Endodermal cell (in vitro differentiated cells): ENCODE measurements at regions not wholly inside any gene's neighbourhood (a gene's known extent, or its start where the extent isn't known, plus 50 kb on each side); places are given as distances from the start of the nearest gene placed in this dataset.
"Not testable (repeated sequence)": the region's sequence is repeated elsewhere in the genome, so short reads cannot be mapped to it uniquely, and the experiment has no call there.

ENCODE experiments used
- DNase-seq: peaks from one replicate; pipeline ENCODE4 v3.0.0-alpha.2; 2017
- H3K27ac ChIP-seq: 2 replicates; pipeline ENCODE4 v1.5.1; 2013; ENCODE audit warnings: mild to moderate bottlenecking, low read depth, low read length, moderate library complexity
- H3K27me3 ChIP-seq: 2 replicates; pipeline ENCODE4 v1.6.1; 2013; ENCODE audit warnings: mild to moderate bottlenecking, low read length, moderate library complexity; ENCODE audit not compliant: insufficient read depth, control insufficient read depth, poor library complexity, severe bottlenecking
- H3K36me3 ChIP-seq: 2 replicates; pipeline ENCODE4 v1.7.0; 2013; ENCODE audit warnings: mild to moderate bottlenecking, low read length, moderate library complexity; ENCODE audit not compliant: control insufficient read depth, insufficient read depth
- H3K4me1 ChIP-seq: one replicate; pipeline ENCODE4 v1.7.0; 2013; ENCODE audit warnings: low read length; ENCODE audit not compliant: control insufficient read depth, insufficient read depth
- H3K4me3 ChIP-seq: 2 replicates; pipeline ENCODE4 v1.5.1; 2013; ENCODE audit warnings: mild to moderate bottlenecking, low read length, moderate library complexity
- H3K9ac ChIP-seq: 2 replicates; pipeline ENCODE4 v1.6.1; 2013; ENCODE audit warnings: mild to moderate bottlenecking, low read length, moderate library complexity; ENCODE audit not compliant: poor library complexity, severe bottlenecking; ENCODE audit errors: extremely low read depth
- H3K9me3 ChIP-seq: 2 replicates; pipeline ENCODE4 v1.6.1; 2013; ENCODE audit warnings: mild to moderate bottlenecking, low read length, moderate library complexity; ENCODE audit not compliant: control insufficient read depth
- H3K27ac Mint-ChIP-seq: 2 replicates; pipeline ENCODE4 v1.8.0; 2020; ENCODE audit warnings: mixed read lengths
- H3K27me3 Mint-ChIP-seq: 2 replicates; pipeline ENCODE4 v1.8.0; 2021; ENCODE audit warnings: mild to moderate bottlenecking, mixed read lengths; ENCODE audit not compliant: insufficient read depth
- H3K36me3 Mint-ChIP-seq: 2 replicates; pipeline ENCODE4 v1.8.0; 2020; ENCODE audit warnings: low read depth, mixed read lengths
- H3K4me1 Mint-ChIP-seq: 2 replicates; pipeline ENCODE4 v1.8.0; 2020; ENCODE audit warnings: mixed read lengths
- H3K4me3 Mint-ChIP-seq: 2 replicates; pipeline ENCODE4 v1.8.0; 2020; ENCODE audit warnings: mild to moderate bottlenecking, moderate library complexity, mixed read lengths
- H3K9me3 Mint-ChIP-seq: 2 replicates; pipeline ENCODE4 v1.8.0; 2020; ENCODE audit warnings: mild to moderate bottlenecking, mixed read lengths
- WGBS, 2 experiments: methylation state at CpG; one replicate each; pipeline versions ENCODE4 v1.1.5 to v1.1.7; 2013; ENCODE audit warnings: missing lambda C conversion rate in 2 of 2, mixed read lengths in 1 of 2; ENCODE audit not compliant: insufficient coverage in 1 of 2, insufficient read length in 1 of 2; 5-methylcytosine and 5-hydroxymethylcytosine counted together
- TF ChIP-seq, protein P1 (sequence below): fragments of 200-600 bp; sonication (generic); conservative IDR thresholded peaks from 2 replicates; pipeline ENCODE4 v1.5.0; 2021; ENCODE audit warnings: antibody characterized with exemption, mild to moderate bottlenecking

DNA sequence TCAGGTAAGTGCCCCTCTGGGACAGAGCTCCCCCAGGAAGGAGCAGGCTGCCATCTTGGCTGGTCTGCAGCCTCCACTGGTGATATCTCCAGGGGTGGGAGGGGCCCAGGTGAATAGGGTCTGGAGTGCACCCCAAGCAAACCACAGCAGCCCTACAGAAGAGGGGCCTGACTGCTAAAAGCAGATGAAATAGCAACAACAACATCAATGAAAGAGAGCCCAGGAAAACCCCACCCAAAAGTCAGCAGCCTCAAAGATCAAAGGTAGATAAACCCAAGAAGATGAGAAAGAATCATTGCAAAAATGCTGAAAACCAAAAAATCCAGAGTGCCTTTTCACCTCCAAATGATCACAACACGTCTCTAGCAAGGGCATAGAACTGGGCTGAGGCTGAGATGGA lies 92.5 kb upstream of the PAGE3 start:
- Histone ChIP-seq H3K9ac (no peak overlapping the region), H3K4me1 (no peaks in the 10 kb centered on the region), H3K36me3 (no peaks in the 10 kb centered on the region), H3K9me3 (no peaks in the 10 kb centered on the region), H3K27me3 (no peaks in the 10 kb centered on the region), H3K4me3 (no peak overlapping the region), H3K27ac (no peak overlapping the region)
- Mint-ChIP-seq H3K36me3 (no peaks in the 10 kb centered on the region), H3K9me3 (peaks cover 70% of the 10 kb centered on the region), H3K27ac (no peak overlapping the region), H3K4me1 (no peaks in the 10 kb centered on the region), H3K4me3 (no peak overlapping the region), H3K27me3 (no peaks in the 10 kb centered on the region)
- no peak for DNase-seq
- TF ChIP-seq, protein P1, sequence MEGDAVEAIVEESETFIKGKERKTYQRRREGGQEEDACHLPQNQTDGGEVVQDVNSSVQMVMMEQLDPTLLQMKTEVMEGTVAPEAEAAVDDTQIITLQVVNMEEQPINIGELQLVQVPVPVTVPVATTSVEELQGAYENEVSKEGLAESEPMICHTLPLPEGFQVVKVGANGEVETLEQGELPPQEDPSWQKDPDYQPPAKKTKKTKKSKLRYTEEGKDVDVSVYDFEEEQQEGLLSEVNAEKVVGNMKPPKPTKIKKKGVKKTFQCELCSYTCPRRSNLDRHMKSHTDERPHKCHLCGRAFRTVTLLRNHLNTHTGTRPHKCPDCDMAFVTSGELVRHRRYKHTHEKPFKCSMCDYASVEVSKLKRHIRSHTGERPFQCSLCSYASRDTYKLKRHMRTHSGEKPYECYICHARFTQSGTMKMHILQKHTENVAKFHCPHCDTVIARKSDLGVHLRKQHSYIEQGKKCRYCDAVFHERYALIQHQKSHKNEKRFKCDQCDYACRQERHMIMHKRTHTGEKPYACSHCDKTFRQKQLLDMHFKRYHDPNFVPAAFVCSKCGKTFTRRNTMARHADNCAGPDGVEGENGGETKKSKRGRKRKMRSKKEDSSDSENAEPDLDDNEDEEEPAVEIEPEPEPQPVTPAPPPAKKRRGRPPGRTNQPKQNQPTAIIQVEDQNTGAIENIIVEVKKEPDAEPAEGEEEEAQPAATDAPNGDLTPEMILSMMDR = no peak
- WGBS, 2 experiments = no CpG with 5 or more reads among the region's 1 CpG

- Histone ChIP-seq H3K9ac (no peak overlapping the region), H3K4me1 (no peaks in the 10 kb centered on the region), H3K9me3 (peaks cover 9% of the 10 kb centered on the region), H3K27me3 (no peaks in the 10 kb centered on the region), H3K36me3 (no peaks in the 10 kb centered on the region), H3K27ac (no peak overlapping the region), H3K4me3 (no peak overlapping the region)
- no peaks in the 10 kb centered on the region for H3K27me3 Mint-ChIP-seq
- TF ChIP-seq, protein P1 = no peak
- WGBS, 2 experiments = 80 to 92% methylated on average over 1 to 3 of the region's 3 CpGs
- H3K27ac Mint-ChIP-seq = no peak overlapping the region
- H3K4me1 Mint-ChIP-seq = no peaks in the 10 kb centered on the region
- no peaks in the 10 kb centered on the region for H3K36me3 Mint-ChIP-seq
- H3K9me3 Mint-ChIP-seq = peaks cover 82% of the 10 kb centered on the region
- DNase-seq = no peak
- no peak overlapping the region for H3K4me3 Mint-ChIP-seq
Observed at GRCh38 chrX:55379396-55379795, 72.5 kb upstream of the MAGEH1 start.

GRCh38 chrX:55389376-55389775 lies 62.6 kb upstream of the MAGEH1 start:
- 83% methylated on average over 3 of the region's 3 CpGs; no CpG with 5 or more reads in 1 of the 2 experiments for WGBS, 2 experiments
- H3K36me3 Mint-ChIP-seq = no peaks in the 10 kb centered on the region
- H3K27ac Mint-ChIP-seq = no peak overlapping the region

DNA sequence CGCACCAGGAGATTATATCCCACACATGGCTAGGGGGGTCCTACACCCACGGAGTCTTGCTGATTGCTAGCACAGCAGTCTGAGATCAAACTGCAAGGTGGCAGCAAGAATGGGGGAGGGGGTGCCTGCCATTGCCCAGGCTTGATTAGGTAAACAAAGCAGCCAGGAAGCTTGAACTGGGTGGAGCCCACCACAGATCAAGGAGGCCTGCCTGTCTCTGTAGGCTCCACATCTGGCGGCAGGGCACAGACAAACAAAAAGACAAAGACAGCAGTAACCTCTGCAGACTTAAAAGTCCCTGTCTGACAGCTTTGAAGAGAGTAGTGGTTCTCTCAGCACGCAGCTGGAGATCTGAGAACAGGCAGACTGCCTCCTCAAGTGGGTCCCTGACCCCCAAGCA lies 55.1 kb upstream of the MAGEH1 start:
- not testable (repeated sequence) for H3K9me3 ChIP-seq, H3K27ac Mint-ChIP-seq, H3K27ac ChIP-seq, H3K4me1 ChIP-seq, H3K36me3 Mint-ChIP-seq, H3K4me3 ChIP-seq, H3K27me3 Mint-ChIP-seq, H3K4me1 Mint-ChIP-seq, DNase-seq, H3K9ac ChIP-seq, H3K27me3 ChIP-seq, H3K36me3 ChIP-seq, H3K4me3 Mint-ChIP-seq
- H3K9me3 Mint-ChIP-seq = peaks cover 80% of the 10 kb centered on the region
- 53% methylated on average over 4 of the region's 4 CpGs; no CpG with 5 or more reads in 1 of the 2 experiments for WGBS, 2 experiments

More at GRCh38 chrX:55389376-55389775, 62.6 kb upstream of the MAGEH1 start:
- TF ChIP-seq, protein P1 = no peak
- Mint-ChIP-seq H3K4me3 (no peak overlapping the region), H3K27me3 (no peaks in the 10 kb centered on the region), H3K4me1 (no peaks in the 10 kb centered on the region), H3K9me3 (peaks cover 82% of the 10 kb centered on the region)
- no peaks in the 10 kb centered on the region for H3K9me3 ChIP-seq
- no peaks in the 10 kb centered on the region for H3K36me3 ChIP-seq
- H3K27me3 ChIP-seq = no peaks in the 10 kb centered on the region
- H3K27ac ChIP-seq = no peak overlapping the region
- H3K4me1 ChIP-seq = no peaks in the 10 kb centered on the region
- no peak overlapping the region for H3K9ac ChIP-seq
- DNase-seq = no peak
- no peak overlapping the region for H3K4me3 ChIP-seq
